ENCODE measurements at regions not wholly inside any gene's neighbourhood (a gene's known extent, or its start where the extent isn't known, plus 50 kb on each side); places are given as distances from the start of the nearest gene placed in this dataset.

DNA sequence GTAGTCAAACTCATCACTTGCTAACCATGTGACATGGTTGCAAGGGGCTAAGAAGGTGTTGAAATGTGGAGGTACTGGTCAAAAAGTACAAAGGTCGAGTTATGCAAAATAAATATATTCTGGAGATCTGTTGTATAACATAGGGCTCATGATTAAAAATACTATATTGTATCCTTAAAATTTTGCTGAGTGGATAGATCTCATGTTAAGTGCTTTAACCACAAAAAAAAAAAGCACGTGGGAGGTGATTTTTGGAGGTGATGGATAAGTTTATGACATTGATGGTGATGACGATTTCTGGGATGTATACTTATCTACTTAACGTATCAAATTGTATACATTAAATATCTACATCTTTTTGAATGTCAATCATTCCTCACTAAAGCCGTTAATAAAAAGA, 96.2 kb upstream of the PAPPA start:
- Histone ChIP-seq H3K9me3 (ENCODE audit: control insufficient read depth in 1 of 2, low read length in 2 of 2) (no peaks in the 10 kb centered on the region), H3K4me3 (ENCODE audit: low read depth in 1 of 2, low read length in 2 of 2) (no peak overlapping the region), H3K27ac (ENCODE audit: low read depth, low read length) (no peak overlapping the region), H3K27me3 (ENCODE audit: control insufficient read depth in 1 of 2, insufficient read depth in 2 of 2, low read length in 2 of 2) (no peaks in the 10 kb centered on the region), H3K9ac (ENCODE audit: low read depth in 1 of 2, low read length in 2 of 2) (no peak overlapping the region), H3K36me3 (ENCODE audit: control insufficient read depth in 1 of 2, insufficient read depth in 2 of 2, low read length in 2 of 2) (no peaks in the 10 kb centered on the region), H3K4me1 (ENCODE audit: control insufficient read depth in 1 of 2, insufficient read depth in 2 of 2, low read length in 2 of 2) (no peaks in the 10 kb centered on the region)

DNA sequence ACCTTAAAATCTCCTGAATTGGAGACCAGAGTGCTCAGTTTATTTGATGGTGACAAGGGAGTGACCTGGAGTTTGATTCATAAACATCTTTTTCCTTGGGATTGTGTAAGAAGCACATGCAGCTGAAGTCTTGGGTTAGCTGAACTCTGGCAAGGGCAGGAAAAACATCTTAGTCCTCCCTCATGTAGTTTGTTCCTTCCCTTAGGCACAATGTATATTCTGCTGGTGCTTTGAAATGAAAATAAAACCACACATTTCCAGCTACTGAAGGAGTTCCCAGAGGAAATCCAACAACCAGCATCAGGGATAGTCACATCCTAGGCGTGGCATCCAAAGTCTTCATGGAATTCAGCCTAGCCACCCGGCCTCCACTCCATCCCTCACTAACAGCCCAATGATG, 95.2 kb upstream of the PAPPA start:
- Histone ChIP-seq H3K27ac (ENCODE audit: low read depth, low read length) (no peak overlapping the region), H3K27me3 (ENCODE audit: control insufficient read depth in 1 of 2, insufficient read depth in 2 of 2, low read length in 2 of 2) (no peaks in the 10 kb centered on the region), H3K9me3 (ENCODE audit: control insufficient read depth in 1 of 2, low read length in 2 of 2) (no peaks in the 10 kb centered on the region), H3K4me3 (ENCODE audit: low read depth in 1 of 2, low read length in 2 of 2) (no peak overlapping the region), H3K36me3 (ENCODE audit: control insufficient read depth in 1 of 2, insufficient read depth in 2 of 2, low read length in 2 of 2) (no peaks in the 10 kb centered on the region), H3K9ac (ENCODE audit: low read depth in 1 of 2, low read length in 2 of 2) (no peak overlapping the region), H3K4me1 (ENCODE audit: control insufficient read depth in 1 of 2, insufficient read depth in 2 of 2, low read length in 2 of 2) (no peaks in the 10 kb centered on the region)

DNA sequence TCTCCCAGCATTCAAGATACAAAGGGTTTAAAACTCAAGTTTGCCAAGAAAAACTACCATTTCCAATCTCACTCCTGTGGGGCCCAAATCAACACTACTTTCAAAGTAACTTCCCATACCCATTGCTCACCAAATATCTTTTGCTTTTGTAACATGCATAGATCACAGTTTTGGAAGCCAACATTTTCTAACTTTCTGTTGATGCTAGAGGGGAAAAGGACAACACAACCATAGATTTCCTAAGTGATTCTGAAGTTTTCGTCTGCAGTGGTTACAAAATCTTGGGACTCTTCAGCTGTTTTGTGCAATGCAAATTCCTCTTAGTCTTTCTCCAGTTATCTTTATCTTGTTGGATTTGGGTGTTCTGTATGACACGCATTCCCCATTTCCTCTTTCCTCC, 94.1 kb upstream of the PAPPA start:
- Histone ChIP-seq H3K36me3 (ENCODE audit: control insufficient read depth in 1 of 2, insufficient read depth in 2 of 2, low read length in 2 of 2) (no peaks in the 10 kb centered on the region), H3K4me1 (ENCODE audit: control insufficient read depth in 1 of 2, insufficient read depth in 2 of 2, low read length in 2 of 2) (no peaks in the 10 kb centered on the region), H3K27ac (ENCODE audit: low read depth, low read length) (no peak overlapping the region), H3K27me3 (ENCODE audit: control insufficient read depth in 1 of 2, insufficient read depth in 2 of 2, low read length in 2 of 2) (no peaks in the 10 kb centered on the region), H3K9me3 (ENCODE audit: control insufficient read depth in 1 of 2, low read length in 2 of 2) (no peaks in the 10 kb centered on the region), H3K9ac (ENCODE audit: low read depth in 1 of 2, low read length in 2 of 2) (no peak overlapping the region), H3K4me3 (ENCODE audit: low read depth in 1 of 2, low read length in 2 of 2) (no peak overlapping the region)

DNA sequence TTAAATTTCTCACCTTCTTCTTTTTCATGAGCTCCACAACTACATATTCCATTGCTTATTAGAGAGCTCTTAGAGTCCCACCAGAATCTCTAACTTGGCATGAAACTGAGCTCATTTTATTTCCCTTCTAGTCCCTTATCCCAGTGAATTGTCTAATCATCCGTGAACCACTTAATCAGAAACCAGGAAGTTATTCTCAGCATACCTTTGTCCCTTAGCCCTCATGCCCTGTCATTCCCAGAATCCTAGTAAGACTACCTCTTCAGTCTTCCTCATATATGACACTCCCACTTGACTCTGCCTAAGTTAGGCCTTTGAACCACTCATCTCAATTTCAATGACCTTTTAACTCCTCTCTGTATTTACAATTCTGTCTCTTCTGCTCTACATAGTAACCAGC, 93.0 kb upstream of the PAPPA start:
- no peak overlapping the region for H3K4me3 ChIP-seq (ENCODE audit: low read depth in 1 of 2, low read length in 2 of 2)
- no peaks in the 10 kb centered on the region for H3K36me3 ChIP-seq (ENCODE audit: control insufficient read depth in 1 of 2, insufficient read depth in 2 of 2, low read length in 2 of 2)
- H3K27me3 ChIP-seq (ENCODE audit: control insufficient read depth in 1 of 2, insufficient read depth in 2 of 2, low read length in 2 of 2) = no peaks in the 10 kb centered on the region
- H3K9me3 ChIP-seq (ENCODE audit: control insufficient read depth in 1 of 2, low read length in 2 of 2) = no peaks in the 10 kb centered on the region
- no peak overlapping the region for H3K27ac ChIP-seq (ENCODE audit: low read depth, low read length)
- no peaks in the 10 kb centered on the region for H3K4me1 ChIP-seq (ENCODE audit: control insufficient read depth in 1 of 2, insufficient read depth in 2 of 2, low read length in 2 of 2)
- H3K9ac ChIP-seq (ENCODE audit: low read depth in 1 of 2, low read length in 2 of 2) = no peak overlapping the region

DNA sequence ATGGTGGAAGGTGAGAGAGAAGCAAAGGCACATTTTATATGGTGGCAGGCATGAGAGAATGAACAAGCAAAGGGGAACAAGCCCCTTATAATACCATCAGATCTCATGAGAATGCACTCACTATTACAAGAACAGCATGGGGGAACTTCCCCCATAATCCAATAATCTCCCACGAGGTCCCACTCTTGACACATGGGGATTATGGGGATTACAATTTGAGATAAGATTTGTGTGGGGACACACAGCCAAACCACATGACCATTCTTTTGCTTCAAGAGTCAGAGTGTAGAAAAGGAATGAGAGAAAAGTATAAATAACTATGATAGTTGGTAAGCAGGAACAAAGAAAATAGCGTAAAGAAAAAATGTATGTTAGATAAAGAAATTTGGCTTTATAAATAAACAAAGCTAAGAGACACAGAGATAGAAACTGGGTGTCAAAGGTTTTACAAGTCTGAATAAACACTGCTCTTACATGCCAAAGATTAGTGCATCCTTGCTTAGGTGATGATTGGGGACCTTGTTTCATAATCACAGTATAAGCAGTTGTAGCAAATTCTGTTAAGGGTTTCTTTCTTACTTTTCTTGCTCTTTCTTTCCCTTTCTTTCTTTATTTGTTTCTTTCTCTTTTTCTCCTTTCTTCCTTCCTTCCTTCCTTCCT, 91.9 kb upstream of the PAPPA start:
- no peak overlapping the region for H3K4me3 ChIP-seq (ENCODE audit: low read depth in 1 of 2, low read length in 2 of 2)
- H3K9ac ChIP-seq (ENCODE audit: low read depth in 1 of 2, low read length in 2 of 2) = no peak overlapping the region

DNA sequence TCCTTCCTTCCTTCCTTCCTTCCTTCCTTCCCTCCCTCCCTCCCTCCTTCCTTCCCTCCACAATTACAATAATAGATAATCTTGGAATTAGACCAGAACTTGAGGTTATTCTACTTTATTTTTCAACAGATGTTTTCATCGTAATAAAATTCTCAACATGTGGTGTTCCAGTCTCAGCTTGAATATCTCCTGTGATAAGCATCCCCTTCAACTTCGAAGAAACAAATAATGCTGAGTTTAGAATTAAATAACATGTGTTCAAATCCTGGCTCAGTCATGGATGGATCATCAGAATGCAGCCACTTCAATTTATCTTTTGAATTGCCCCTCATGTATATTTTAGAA, 91.4 kb upstream of the PAPPA start:
- Histone ChIP-seq H3K9ac (ENCODE audit: low read depth in 1 of 2, low read length in 2 of 2) (no peak overlapping the region), H3K36me3 (ENCODE audit: control insufficient read depth in 1 of 2, insufficient read depth in 2 of 2, low read length in 2 of 2) (no peaks in the 10 kb centered on the region), H3K4me1 (ENCODE audit: control insufficient read depth in 1 of 2, insufficient read depth in 2 of 2, low read length in 2 of 2) (no peaks in the 10 kb centered on the region), H3K9me3 (ENCODE audit: control insufficient read depth in 1 of 2, low read length in 2 of 2) (no peaks in the 10 kb centered on the region), H3K4me3 (ENCODE audit: low read depth in 1 of 2, low read length in 2 of 2) (no peak overlapping the region), H3K27ac (ENCODE audit: low read depth, low read length) (no peak overlapping the region), H3K27me3 (ENCODE audit: control insufficient read depth in 1 of 2, insufficient read depth in 2 of 2, low read length in 2 of 2) (no peaks in the 10 kb centered on the region)

More for the DNA sequence above, 91.9 kb upstream of the PAPPA start:
- Histone ChIP-seq H3K4me1 (ENCODE audit: control insufficient read depth in 1 of 2, insufficient read depth in 2 of 2, low read length in 2 of 2) (no peaks in the 10 kb centered on the region), H3K27ac (ENCODE audit: low read depth, low read length) (no peak overlapping the region), H3K27me3 (ENCODE audit: control insufficient read depth in 1 of 2, insufficient read depth in 2 of 2, low read length in 2 of 2) (no peaks in the 10 kb centered on the region), H3K36me3 (ENCODE audit: control insufficient read depth in 1 of 2, insufficient read depth in 2 of 2, low read length in 2 of 2) (no peaks in the 10 kb centered on the region), H3K9me3 (ENCODE audit: control insufficient read depth in 1 of 2, low read length in 2 of 2) (no peaks in the 10 kb centered on the region)

DNA sequence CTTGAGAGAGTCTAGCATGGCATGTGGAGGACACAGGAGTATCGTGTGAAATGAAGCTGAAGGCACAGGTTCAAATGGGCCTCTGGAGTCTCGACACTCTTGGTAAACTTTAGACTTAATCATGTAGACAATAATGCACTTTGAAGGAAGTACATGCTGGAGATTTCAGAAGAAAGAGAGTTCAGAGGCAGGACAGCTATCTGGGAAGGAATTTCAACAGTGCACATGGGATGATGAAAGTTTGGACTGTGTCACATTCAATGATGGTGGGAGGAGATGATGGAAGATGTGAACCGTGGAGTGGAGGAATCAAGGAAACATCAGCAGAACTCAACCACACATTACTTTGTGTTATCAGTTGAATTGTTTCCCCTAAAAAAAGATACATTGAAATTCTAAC, 88.6 kb upstream of the PAPPA start:
- no peaks in the 10 kb centered on the region for H3K9me3 ChIP-seq (ENCODE audit: control insufficient read depth in 1 of 2, low read length in 2 of 2)
- no peak overlapping the region for H3K27ac ChIP-seq (ENCODE audit: low read depth, low read length)
- H3K27me3 ChIP-seq (ENCODE audit: control insufficient read depth in 1 of 2, insufficient read depth in 2 of 2, low read length in 2 of 2) = no peaks in the 10 kb centered on the region
- no peaks in the 10 kb centered on the region for H3K4me1 ChIP-seq (ENCODE audit: control insufficient read depth in 1 of 2, insufficient read depth in 2 of 2, low read length in 2 of 2)
- H3K9ac ChIP-seq (ENCODE audit: low read depth in 1 of 2, low read length in 2 of 2) = no peak overlapping the region
- no peak overlapping the region for H3K4me3 ChIP-seq (ENCODE audit: low read depth in 1 of 2, low read length in 2 of 2)
- no peaks in the 10 kb centered on the region for H3K36me3 ChIP-seq (ENCODE audit: control insufficient read depth in 1 of 2, insufficient read depth in 2 of 2, low read length in 2 of 2)

DNA sequence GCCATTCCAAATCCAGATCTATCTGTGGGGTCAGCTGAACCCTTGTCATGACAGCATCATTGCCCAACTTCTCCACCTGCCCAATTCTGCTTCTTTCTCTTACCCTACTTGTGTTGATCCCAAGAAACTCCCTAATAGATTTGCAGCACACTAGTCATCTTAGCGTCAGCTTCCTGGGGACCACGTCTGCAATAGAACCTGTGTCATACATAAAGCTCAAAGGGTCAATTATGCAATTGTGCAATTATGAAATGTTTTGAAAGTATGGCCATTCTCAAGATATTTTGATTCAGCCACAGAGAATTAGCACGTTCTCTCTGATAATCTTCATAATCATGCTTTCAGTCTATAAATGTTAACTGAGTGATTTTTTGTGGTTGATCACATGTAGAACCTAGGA, 87.4 kb upstream of the PAPPA start:
- Histone ChIP-seq H3K9ac (ENCODE audit: low read depth in 1 of 2, low read length in 2 of 2) (no peak overlapping the region), H3K4me3 (ENCODE audit: low read depth in 1 of 2, low read length in 2 of 2) (no peak overlapping the region), H3K36me3 (ENCODE audit: control insufficient read depth in 1 of 2, insufficient read depth in 2 of 2, low read length in 2 of 2) (no peaks in the 10 kb centered on the region), H3K9me3 (ENCODE audit: control insufficient read depth in 1 of 2, low read length in 2 of 2) (no peaks in the 10 kb centered on the region), H3K27me3 (ENCODE audit: control insufficient read depth in 1 of 2, insufficient read depth in 2 of 2, low read length in 2 of 2) (no peaks in the 10 kb centered on the region), H3K4me1 (ENCODE audit: control insufficient read depth in 1 of 2, insufficient read depth in 2 of 2, low read length in 2 of 2) (no peaks in the 10 kb centered on the region), H3K27ac (ENCODE audit: low read depth, low read length) (no peak overlapping the region)

DNA sequence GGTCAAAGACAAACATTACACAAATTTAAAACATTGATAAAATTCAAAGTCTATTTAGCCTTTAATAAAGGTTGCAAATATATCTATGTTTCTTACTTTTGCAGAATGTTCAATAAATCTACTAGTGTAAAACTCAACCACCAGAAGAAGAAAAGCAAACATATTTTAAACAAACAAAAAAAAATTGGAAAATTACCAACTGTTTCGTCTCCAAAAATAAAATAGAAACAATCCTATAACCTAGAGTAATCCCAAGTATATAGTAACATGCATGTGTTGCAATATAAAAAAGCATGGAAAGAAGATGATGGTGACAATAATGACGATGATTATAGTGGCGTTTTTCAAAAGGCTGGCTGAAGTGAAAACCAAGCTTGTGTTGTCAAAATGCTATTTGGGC, 86.0 kb upstream of the PAPPA start:
- Histone ChIP-seq H3K4me1 (ENCODE audit: control insufficient read depth in 1 of 2, insufficient read depth in 2 of 2, low read length in 2 of 2) (no peaks in the 10 kb centered on the region), H3K9ac (ENCODE audit: low read depth in 1 of 2, low read length in 2 of 2) (no peak overlapping the region), H3K27ac (ENCODE audit: low read depth, low read length) (no peak overlapping the region), H3K9me3 (ENCODE audit: control insufficient read depth in 1 of 2, low read length in 2 of 2) (no peaks in the 10 kb centered on the region), H3K36me3 (ENCODE audit: control insufficient read depth in 1 of 2, insufficient read depth in 2 of 2, low read length in 2 of 2) (no peaks in the 10 kb centered on the region), H3K27me3 (ENCODE audit: control insufficient read depth in 1 of 2, insufficient read depth in 2 of 2, low read length in 2 of 2) (no peaks in the 10 kb centered on the region), H3K4me3 (ENCODE audit: low read depth in 1 of 2, low read length in 2 of 2) (no peak overlapping the region)

DNA sequence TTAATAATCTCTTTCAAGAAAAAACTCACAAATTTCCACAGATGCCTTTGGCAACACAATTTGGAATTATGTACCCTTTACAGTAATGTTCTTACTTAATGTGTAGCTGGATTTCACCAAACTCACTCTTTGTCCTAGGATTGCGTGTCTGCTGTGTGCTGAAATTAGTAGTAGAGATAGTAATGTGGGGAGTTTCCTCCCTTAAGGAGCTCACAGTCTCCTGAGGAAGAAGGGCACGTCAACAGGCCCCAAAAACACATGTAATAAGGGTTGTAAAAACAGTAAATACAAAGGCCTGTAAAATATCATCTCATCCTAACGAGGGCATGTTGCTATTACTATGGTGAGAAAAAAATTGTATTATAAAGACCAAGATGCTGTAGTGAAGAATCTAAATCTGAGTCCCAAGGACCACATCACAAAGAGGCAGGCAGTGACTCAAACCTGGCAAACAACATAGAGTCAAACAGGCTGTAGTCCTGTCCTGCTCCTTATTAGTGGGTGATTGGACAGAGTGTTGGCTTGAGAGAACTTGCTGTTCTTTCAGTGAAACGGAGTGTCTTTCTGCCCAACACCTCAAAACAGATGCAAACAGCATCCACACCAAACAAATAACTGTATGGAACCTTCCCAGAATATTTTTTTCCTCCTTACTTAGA, 83.2 kb upstream of the PAPPA start:
- no peak overlapping the region for H3K27ac ChIP-seq (ENCODE audit: low read depth, low read length)

More for the DNA sequence above, 83.2 kb upstream of the PAPPA start:
- no peaks in the 10 kb centered on the region for H3K36me3 ChIP-seq (ENCODE audit: control insufficient read depth in 1 of 2, insufficient read depth in 2 of 2, low read length in 2 of 2)
- H3K9me3 ChIP-seq (ENCODE audit: control insufficient read depth in 1 of 2, low read length in 2 of 2) = no peaks in the 10 kb centered on the region
- no peak overlapping the region for H3K4me3 ChIP-seq (ENCODE audit: low read depth in 1 of 2, low read length in 2 of 2)
- no peaks in the 10 kb centered on the region for H3K27me3 ChIP-seq (ENCODE audit: control insufficient read depth in 1 of 2, insufficient read depth in 2 of 2, low read length in 2 of 2)
- no peaks in the 10 kb centered on the region for H3K4me1 ChIP-seq (ENCODE audit: control insufficient read depth in 1 of 2, insufficient read depth in 2 of 2, low read length in 2 of 2)
- no peak overlapping the region for H3K9ac ChIP-seq (ENCODE audit: low read depth in 1 of 2, low read length in 2 of 2)
